BLaER1 treated with 17β-estradiol and CSF1 and Interleukin-3, amounts not matched to agents 10 nM and 100 nM (cell line): ENCODE measurements at regions not wholly inside any gene's neighbourhood (a gene's known extent, or its start where the extent isn't known, plus 50 kb on each side); places are given as distances from the start of the nearest gene placed in this dataset.
"Not testable (repeated sequence)": the region's sequence is repeated elsewhere in the genome, so short reads cannot be mapped to it uniquely, and the experiment has no call there.

Experiments
- H3K27ac ChIP-seq, 11 experiments: shearing (Covaris generic); formaldehyde crosslinking; 2 replicates each; pipeline ENCODE4 v1.8.1; 2022
- H3K27me3 ChIP-seq, 11 experiments: shearing (Covaris generic); formaldehyde crosslinking; 2 replicates each; pipeline ENCODE4 v1.8.1; 2022
- H3K36me3 ChIP-seq, 11 experiments: shearing (Covaris generic); formaldehyde crosslinking; 2 replicates each; pipeline ENCODE4 v1.8.1; 2022
- H3K4me1 ChIP-seq, 10 experiments: shearing (Covaris generic); formaldehyde crosslinking; 2 replicates each; pipeline ENCODE4 v1.8.1; 2022
- H3K4me2 ChIP-seq, 11 experiments: shearing (Covaris generic); formaldehyde crosslinking; 2 replicates each; pipeline ENCODE4 v1.8.1; 2022
- H3K4me3 ChIP-seq, 10 experiments: shearing (Covaris generic); formaldehyde crosslinking; 2 replicates each; pipeline ENCODE4 v1.8.1; 2022
- H3K9ac ChIP-seq, 11 experiments: shearing (Covaris generic); formaldehyde crosslinking; 2 replicates each; pipeline ENCODE4 v1.8.1; 2022
- H3K9me3 ChIP-seq, 11 experiments: shearing (Covaris generic); formaldehyde crosslinking; replicated peaks in 1 of 11; 2 replicates each; pipeline ENCODE4 v1.8.1; 2022
- H4K20me1 ChIP-seq, 11 experiments: shearing (Covaris generic); formaldehyde crosslinking; 2 replicates each; pipeline ENCODE4 v1.8.1; 2022
- Cebpa-rat ChIP-seq, 11 experiments: shearing (Covaris generic); IDR thresholded peaks; 2 replicates each; pipeline ENCODE4 v1.8.1; 2022

GRCh38 chr18:11454040-11454439 is 155.4 kb upstream of the SLC35G4 start:
- H4K20me1 ChIP-seq: no peaks in the 10 kb centered on the region
- H3K9me3 ChIP-seq: peaks cover 0 to 8% (median 5%) of the 10 kb centered on the region in 11 experiments; a peak in 6 of 22 replicates
- no peaks in the 10 kb centered on the region for H3K4me1 ChIP-seq
- H3K27me3 ChIP-seq: no peaks in the 10 kb centered on the region
- no peak overlapping the region for H3K9ac ChIP-seq
- no peak overlapping the region for H3K4me2 ChIP-seq
- H3K36me3 ChIP-seq: no peaks in the 10 kb centered on the region
- H3K4me3 ChIP-seq: no peak overlapping the region
- no peak for TF ChIP-seq Cebpa-rat (IDR thresholded peaks at IDR 0.05)
- no peak overlapping the region for H3K27ac ChIP-seq

GRCh38 chr18:11444169-11444568 is 165.2 kb upstream of the SLC35G4 start:
- not testable (repeated sequence) for H3K4me3 ChIP-seq, H4K20me1 ChIP-seq, H3K9ac ChIP-seq, H3K4me1 ChIP-seq, H3K27ac ChIP-seq, H3K27me3 ChIP-seq, H3K4me2 ChIP-seq, H3K36me3 ChIP-seq
- H3K9me3 ChIP-seq: peaks cover 0 to 12% (median 3%) of the 10 kb centered on the region in 11 experiments; a peak in 6 of 22 replicates

GRCh38 chr18:11437046-11437445 is 172.3 kb upstream of the SLC35G4 start:
- no peaks in the 10 kb centered on the region for H3K27me3 ChIP-seq
- no peak overlapping the region for H3K9ac ChIP-seq
- no peak overlapping the region for H3K4me3 ChIP-seq
- no peaks in the 10 kb centered on the region for H3K4me1 ChIP-seq
- no peaks in the 10 kb centered on the region for H3K36me3 ChIP-seq
- peaks cover 6 to 14% (median 7%) of the 10 kb centered on the region in 11 experiments; a peak in 21 of 22 replicates for H3K9me3 ChIP-seq
- no peak overlapping the region for H3K27ac ChIP-seq
- TF ChIP-seq Cebpa-rat (IDR thresholded peaks at IDR 0.05): no peak
- no peak overlapping the region for H3K4me2 ChIP-seq
- H4K20me1 ChIP-seq: no peaks in the 10 kb centered on the region

GRCh38 chr18:11432360-11432811 is 177.0 kb upstream of the SLC35G4 start:
- Histone ChIP-seq H3K36me3 (no peaks in the 10 kb centered on the region), H3K27ac (no peak overlapping the region), H3K4me1 (no peaks in the 10 kb centered on the region), H3K9me3 (peaks cover 12 to 23% (median 13%) of the 10 kb centered on the region in 11 experiments; a peak in 21 of 22 replicates), H3K27me3 (no peaks in the 10 kb centered on the region), H3K9ac (no peak overlapping the region), H4K20me1 (no peaks in the 10 kb centered on the region), H3K4me2 (no peak overlapping the region), H3K4me3 (no peak overlapping the region)
- TF ChIP-seq Cebpa-rat (IDR thresholded peaks at IDR 0.05): no peak

- Histone ChIP-seq H3K9me3 (peaks cover 12 to 23% (median 13%) of the 10 kb centered on the region in 11 experiments; a peak in 21 of 22 replicates), H3K9ac (no peak overlapping the region), H3K27me3 (no peaks in the 10 kb centered on the region), H3K27ac (no peak overlapping the region), H3K4me1 (no peaks in the 10 kb centered on the region), H3K4me3 (no peak overlapping the region), H3K36me3 (no peaks in the 10 kb centered on the region), H4K20me1 (no peaks in the 10 kb centered on the region), H3K4me2 (no peak overlapping the region)
- TF ChIP-seq Cebpa-rat (IDR thresholded peaks at IDR 0.05): no peak
Measured at GRCh38 chr18:11429876-11430275, 179.5 kb upstream of the SLC35G4 start.

GRCh38 chr18:11425211-11425610 is 184.2 kb upstream of the SLC35G4 start:
- Histone ChIP-seq H3K4me3 (no peak overlapping the region), H3K36me3 (no peaks in the 10 kb centered on the region), H3K4me1 (no peaks in the 10 kb centered on the region), H3K9me3 (peaks cover 0 to 5% (median 0%) of the 10 kb centered on the region in 11 experiments; a peak in 1 of 22 replicates), H3K27ac (no peak overlapping the region), H3K4me2 (no peak overlapping the region), H4K20me1 (no peaks in the 10 kb centered on the region), H3K9ac (no peak overlapping the region), H3K27me3 (no peaks in the 10 kb centered on the region)
- no peak for TF ChIP-seq Cebpa-rat (IDR thresholded peaks at IDR 0.05)

- no peak overlapping the region for H3K4me2 ChIP-seq
- H3K4me1 ChIP-seq: no peaks in the 10 kb centered on the region
- no peaks in the 10 kb centered on the region for H4K20me1 ChIP-seq
- 0 out of 22 replicates have a peak, but pooled peaks cover 0 to 4% (median 0%) of the 10 kb centered on the region in 11 experiments for H3K9me3 ChIP-seq
- H3K27ac ChIP-seq: no peak overlapping the region
- H3K27me3 ChIP-seq: no peaks in the 10 kb centered on the region
- H3K4me3 ChIP-seq: no peak overlapping the region
- H3K36me3 ChIP-seq: no peaks in the 10 kb centered on the region
- H3K9ac ChIP-seq: no peak overlapping the region
- no peak for TF ChIP-seq Cebpa-rat (IDR thresholded peaks at IDR 0.05)
Measured at GRCh38 chr18:11419338-11419737, 190.1 kb upstream of the SLC35G4 start.

GRCh38 chr18:11412811-11413210 is 196.6 kb upstream of the SLC35G4 start:
- no peaks in the 10 kb centered on the region for H3K36me3 ChIP-seq
- H3K4me2 ChIP-seq: no peak overlapping the region
- H4K20me1 ChIP-seq: no peaks in the 10 kb centered on the region
- no peak overlapping the region for H3K27ac ChIP-seq
- no peaks in the 10 kb centered on the region for H3K9me3 ChIP-seq
- no peak overlapping the region for H3K9ac ChIP-seq
- no peak for TF ChIP-seq Cebpa-rat (IDR thresholded peaks at IDR 0.05)
- no peaks in the 10 kb centered on the region for H3K4me1 ChIP-seq
- no peak overlapping the region for H3K4me3 ChIP-seq
- no peaks in the 10 kb centered on the region for H3K27me3 ChIP-seq

GRCh38 chr18:11411048-11411447 is 198.3 kb upstream of the SLC35G4 start:
- Histone ChIP-seq H3K27ac (no peak overlapping the region), H3K36me3 (no peaks in the 10 kb centered on the region), H4K20me1 (no peaks in the 10 kb centered on the region), H3K9me3 (no peaks in the 10 kb centered on the region), H3K27me3 (no peaks in the 10 kb centered on the region), H3K4me2 (no peak overlapping the region), H3K4me3 (no peak overlapping the region), H3K4me1 (no peaks in the 10 kb centered on the region), H3K9ac (no peak overlapping the region)
- TF ChIP-seq Cebpa-rat (IDR thresholded peaks at IDR 0.05): no peak

- TF ChIP-seq Cebpa-rat (IDR thresholded peaks at IDR 0.05): no peak
- H3K4me1 ChIP-seq: no peaks in the 10 kb centered on the region
- no peaks in the 10 kb centered on the region for H3K9me3 ChIP-seq
- no peak overlapping the region for H3K9ac ChIP-seq
- no peak overlapping the region for H3K4me3 ChIP-seq
- no peaks in the 10 kb centered on the region for H4K20me1 ChIP-seq
- H3K36me3 ChIP-seq: no peaks in the 10 kb centered on the region
- H3K4me2 ChIP-seq: no peak overlapping the region
- H3K27me3 ChIP-seq: no peaks in the 10 kb centered on the region
- H3K27ac ChIP-seq: no peak overlapping the region
Measured at GRCh38 chr18:11408555-11409065, 200.8 kb upstream of the SLC35G4 start.
